GM18520 (cell line): ENCODE measurements at regions not wholly inside any gene's neighbourhood (a gene's known extent, or its start where the extent isn't known, plus 50 kb on each side); places are given as distances from the start of the nearest gene placed in this dataset.

Source experiments
- ATAC-seq: cut with Tn5 transposase; IDR thresholded peaks from one replicate; pipeline ENCODE4 v1.9.1; 2021; ENCODE audit not compliant: unreplicated experiment

DNA sequence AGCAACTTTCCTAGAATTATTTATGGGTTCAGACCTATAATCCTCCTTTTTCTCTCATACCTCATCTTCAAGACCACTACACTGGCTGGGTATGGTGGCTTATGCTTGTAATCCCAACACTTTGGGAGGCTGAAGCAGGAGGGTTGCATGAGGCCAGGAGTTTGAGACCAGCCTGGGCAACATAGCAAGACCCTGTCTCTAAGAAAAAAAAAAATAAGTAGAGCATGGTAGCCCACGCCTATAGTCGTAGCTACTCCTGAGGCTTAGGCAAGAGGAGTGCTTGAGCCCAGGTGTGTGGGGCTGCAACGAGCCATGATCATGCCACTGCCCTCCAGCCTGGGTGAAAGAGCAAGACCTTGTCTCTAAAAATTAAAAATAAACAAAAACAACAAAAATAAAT, 832.4 kb downstream of the PCDH18 start:
- no peak for ATAC-seq

- no peak for ATAC-seq
Observed at GRCh38 chr4:136691607-136692006, 840.7 kb downstream of the PCDH18 start.

DNA sequence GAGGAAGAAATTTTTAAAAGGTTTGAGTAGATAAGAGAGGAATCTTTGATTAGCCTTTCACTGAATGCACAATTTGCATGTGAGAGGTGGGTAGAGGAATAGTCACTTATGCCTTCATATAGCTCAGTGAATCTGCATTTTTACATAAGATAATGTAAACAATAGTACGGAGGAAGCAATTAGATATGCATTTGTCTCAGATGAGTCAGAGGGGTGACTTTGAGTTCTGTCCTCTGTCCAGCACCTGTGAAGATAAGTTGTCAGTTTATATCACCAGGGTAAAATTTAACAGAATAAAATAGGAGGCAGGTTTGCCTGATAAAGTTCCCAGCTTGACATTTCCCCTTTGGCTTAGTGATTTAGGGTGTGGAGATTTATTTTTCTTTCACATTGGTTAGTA, 841.9 kb downstream of the PCDH18 start:
- no peak for ATAC-seq

- no peak for ATAC-seq
Observed at GRCh38 chr4:136687596-136687995, 844.7 kb downstream of the PCDH18 start.

- ATAC-seq, result no peak
Observed at GRCh38 chr4:136687118-136687517, 845.2 kb downstream of the PCDH18 start.

DNA sequence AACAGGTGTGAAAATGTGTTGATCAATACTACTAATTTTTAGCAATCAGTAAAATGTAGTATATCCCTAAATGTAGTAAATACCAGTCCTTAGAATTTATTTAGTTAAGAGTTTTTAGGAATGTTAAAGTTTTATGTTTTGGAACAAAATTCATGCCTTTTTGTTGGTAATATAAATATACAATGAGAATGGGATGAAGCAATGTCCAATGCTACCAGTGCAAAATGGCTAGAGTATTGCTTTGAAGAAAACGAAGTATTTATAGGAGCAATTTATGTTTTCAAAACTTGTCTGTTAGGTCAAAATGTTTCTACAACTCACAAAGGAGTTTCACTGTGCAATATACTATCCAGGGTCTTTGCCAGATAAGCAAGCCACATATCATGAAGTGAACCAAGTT, 851.5 kb downstream of the PCDH18 start:
- no peak for ATAC-seq

- ATAC-seq, result no peak
Observed at GRCh38 chr4:136680271-136680670, 852.0 kb downstream of the PCDH18 start.

DNA sequence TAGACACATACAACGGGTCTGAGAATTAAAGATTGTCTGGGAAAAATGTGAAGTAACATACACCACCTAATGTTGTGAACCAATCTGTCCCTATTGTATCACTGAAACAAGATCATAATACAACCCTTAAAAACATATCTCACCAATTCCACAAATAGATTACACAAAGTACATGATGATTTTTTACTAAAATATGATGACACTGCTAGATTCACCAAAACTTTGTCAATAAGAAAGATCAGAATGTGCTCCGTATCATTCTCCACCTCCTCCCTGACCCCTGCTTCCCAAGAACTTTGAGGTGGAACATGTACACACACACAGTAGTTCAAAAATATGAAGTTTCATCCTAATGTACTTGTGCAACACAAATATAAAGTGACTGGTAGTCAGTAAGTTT, 862.0 kb downstream of the PCDH18 start:
- no peak for ATAC-seq

GRCh38 chr4:136664988-136665387, 867.3 kb downstream of the PCDH18 start:
- no peak for ATAC-seq

DNA sequence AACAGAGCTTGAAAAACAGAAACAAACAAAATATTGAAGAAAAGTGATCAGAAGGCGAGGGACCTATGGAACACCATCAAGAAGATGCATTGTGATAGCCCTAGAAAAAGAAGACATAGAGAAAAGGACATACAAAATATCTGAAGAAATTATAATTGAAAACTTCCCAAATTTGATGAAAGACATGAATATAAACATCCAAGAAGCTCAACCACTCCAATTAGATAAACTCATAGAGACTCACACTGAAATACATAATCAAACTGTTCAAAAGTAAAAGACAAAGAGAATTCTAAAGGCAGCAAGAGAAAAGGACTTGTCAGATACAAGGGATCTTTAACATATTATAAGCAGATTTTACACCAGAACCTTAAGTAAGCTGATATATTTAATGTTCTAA, 869.8 kb downstream of the PCDH18 start:
- ATAC-seq, result no peak

DNA sequence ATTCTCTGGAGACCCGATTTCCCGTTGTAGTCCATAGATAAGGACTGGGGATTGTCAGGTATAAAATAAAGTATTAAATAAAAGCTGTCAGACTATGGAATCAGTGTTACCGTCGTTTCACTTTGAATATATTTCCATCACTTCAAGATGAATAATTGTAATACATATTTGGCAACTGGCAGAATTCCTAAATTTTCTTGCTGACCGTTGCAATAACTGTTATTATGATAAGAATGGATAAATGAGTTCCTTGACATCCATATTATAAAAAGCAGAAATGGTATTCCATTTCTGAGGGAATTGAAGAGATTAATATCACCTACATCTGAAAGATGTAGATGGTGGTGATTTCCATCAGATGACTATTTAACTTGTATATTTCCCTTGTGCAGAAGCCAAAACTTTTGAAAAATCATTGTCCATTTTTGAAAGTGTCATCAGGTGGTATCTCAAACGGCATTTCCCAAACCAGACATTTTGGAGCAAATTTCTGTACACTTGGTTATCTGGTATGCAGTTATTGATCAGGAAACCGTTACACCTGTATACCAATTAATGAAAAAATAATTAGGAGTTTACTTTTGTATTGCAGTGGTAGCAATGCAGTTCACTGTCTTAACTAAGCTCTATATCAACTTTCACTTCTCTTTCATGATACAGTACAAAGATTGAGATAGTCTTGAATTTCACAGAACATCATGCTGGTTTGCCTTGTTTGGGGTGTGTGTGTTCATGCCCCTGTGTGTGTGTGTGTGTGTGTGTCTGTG, 878.5 kb downstream of the PCDH18 start:
- no peak for ATAC-seq

DNA sequence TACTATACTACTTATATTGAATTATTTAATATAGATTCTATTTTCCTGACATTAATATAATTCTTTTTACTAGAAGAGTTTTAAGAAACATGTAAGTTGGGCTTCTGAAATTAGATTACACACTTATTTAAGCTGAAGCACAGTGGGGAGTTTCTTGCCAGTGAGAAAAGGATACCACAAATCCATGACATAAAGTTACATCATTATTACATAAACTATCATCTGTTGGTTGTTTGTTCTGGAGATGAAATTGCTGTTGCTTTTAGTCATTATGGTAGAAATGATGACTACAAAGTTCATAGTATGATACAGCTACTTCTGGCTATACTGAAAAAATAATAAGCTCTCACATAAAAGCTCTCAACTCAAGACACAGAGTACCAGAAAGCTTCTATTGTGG, 880.4 kb downstream of the PCDH18 start:
- no peak for ATAC-seq

- peak; percentile 32 for ATAC-seq
Observed at GRCh38 chr4:136651278-136651667, 881.0 kb downstream of the PCDH18 start.

DNA sequence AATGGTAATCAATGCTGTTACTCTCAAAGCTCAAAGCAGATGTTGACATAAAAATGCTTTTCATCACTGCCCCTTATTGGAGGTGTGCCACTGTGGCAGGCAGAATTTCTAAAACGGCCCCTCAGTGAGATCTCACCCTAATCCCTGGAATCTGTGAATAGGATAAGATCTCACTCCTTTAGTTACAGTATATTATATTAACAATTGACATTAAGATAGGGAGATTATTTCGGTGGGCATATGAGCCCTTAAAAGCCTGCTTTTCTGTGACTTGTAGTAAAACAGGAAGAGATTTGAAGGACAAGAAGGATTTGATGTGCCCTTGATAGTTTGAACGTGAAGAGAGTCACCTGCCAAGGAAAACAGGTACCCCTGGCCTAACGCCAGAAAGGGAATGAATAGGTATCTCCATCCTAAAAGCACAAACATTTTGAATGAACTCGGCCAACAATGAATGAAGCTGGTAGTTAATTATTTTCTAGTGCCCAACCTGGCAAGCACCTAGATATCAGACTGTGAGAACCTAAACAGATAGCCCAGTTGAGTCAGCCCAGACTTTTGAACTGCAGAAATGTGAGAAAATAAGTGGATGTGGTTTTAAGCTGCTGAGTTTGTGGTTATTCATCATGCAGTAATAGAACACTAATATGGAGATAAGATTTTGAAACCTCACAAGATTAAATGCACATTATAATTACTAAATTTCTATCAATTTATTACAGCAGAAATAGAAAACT, 881.6 kb downstream of the PCDH18 start:
- peak; percentile 90 for ATAC-seq

- no peak for ATAC-seq
Observed at GRCh38 chr4:136644279-136644678, 888.0 kb downstream of the PCDH18 start.

- ATAC-seq, result no peak
Observed at GRCh38 chr4:136643416-136643815, 888.9 kb downstream of the PCDH18 start.

GRCh38 chr4:136637071-136637777, 895.1 kb downstream of the PCDH18 start:
- ATAC-seq, result no peak

GRCh38 chr4:136636155-136636554, 896.1 kb downstream of the PCDH18 start:
- ATAC-seq, result no peak

DNA sequence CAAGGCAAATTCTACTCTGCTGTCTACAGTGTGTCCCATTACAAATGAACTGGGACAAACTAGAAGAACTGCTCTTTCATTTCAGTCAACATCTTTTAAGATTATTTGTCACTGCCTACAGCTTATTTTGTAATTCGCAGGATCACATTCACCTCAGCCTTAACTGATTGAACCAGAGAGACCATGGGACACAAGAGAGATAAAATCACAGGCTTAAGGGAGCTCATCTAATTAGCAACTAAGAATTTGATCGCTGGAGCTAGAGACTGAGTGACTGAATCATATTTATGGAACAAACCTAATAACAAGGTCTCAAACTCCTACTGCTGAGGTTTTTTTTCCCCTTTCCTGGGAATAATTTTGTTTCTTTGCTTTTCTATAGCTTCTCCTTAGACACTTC, 898.2 kb downstream of the PCDH18 start:
- no peak for ATAC-seq

DNA sequence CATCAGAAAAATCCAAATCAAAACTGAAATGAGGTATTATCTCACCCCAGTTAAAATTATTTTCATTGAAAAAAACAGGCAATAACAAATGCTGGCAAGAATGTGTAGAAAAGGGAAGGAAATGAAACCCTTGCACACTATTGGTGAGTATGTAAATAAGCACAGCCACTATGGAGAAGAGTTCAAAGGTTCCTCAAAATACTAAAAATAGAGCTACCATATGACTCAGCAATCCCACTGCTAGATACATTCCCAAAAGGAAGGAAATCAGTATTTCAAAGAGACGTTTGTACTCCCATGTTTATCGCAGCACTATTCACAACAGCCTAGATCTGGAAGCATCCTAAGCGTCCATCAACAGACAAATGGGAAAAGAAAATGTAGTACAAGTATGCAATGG, 932.4 kb downstream of the PCDH18 start:
- ATAC-seq, result no peak

GRCh38 chr4:136590440-136590839, 941.9 kb downstream of the PCDH18 start:
- ATAC-seq, result no peak

GRCh38 chr4:136583567-136583966, 948.7 kb downstream of the PCDH18 start:
- ATAC-seq, result no peak
